ENCODE measurements at regions not wholly inside any gene's neighbourhood (a gene's known extent, or its start where the extent isn't known, plus 50 kb on each side); places are given as distances from the start of the nearest gene placed in this dataset.

DNA sequence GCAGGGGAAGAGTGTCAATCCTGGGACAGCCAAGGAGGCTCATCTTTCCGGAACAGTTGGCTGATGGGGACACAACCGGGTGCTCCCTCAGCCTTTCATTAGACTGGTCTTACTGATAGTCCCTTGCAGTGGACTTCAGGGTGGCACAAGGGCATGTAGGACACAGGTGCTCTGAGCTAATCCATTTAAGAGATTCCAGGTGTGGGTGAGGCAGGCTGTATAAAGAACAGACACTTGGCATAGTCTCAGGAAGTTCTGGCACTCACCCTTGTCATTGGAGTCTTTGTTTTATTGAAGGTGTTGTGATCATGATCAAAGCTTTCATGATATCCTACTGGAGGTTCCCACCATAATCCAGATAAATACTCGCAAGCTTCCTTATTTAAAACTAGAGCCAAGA lies 341.6 kb downstream of the EMP1 start:
- TF ChIP-seq, protein P1, sequence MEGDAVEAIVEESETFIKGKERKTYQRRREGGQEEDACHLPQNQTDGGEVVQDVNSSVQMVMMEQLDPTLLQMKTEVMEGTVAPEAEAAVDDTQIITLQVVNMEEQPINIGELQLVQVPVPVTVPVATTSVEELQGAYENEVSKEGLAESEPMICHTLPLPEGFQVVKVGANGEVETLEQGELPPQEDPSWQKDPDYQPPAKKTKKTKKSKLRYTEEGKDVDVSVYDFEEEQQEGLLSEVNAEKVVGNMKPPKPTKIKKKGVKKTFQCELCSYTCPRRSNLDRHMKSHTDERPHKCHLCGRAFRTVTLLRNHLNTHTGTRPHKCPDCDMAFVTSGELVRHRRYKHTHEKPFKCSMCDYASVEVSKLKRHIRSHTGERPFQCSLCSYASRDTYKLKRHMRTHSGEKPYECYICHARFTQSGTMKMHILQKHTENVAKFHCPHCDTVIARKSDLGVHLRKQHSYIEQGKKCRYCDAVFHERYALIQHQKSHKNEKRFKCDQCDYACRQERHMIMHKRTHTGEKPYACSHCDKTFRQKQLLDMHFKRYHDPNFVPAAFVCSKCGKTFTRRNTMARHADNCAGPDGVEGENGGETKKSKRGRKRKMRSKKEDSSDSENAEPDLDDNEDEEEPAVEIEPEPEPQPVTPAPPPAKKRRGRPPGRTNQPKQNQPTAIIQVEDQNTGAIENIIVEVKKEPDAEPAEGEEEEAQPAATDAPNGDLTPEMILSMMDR (IDR thresholded peaks at IDR 0.05; ENCODE audit: poor library complexity) = no peak
- TF ChIP-seq EZH2 (IDR thresholded peaks at IDR 0.05; ENCODE audit: borderline replicate concordance) = no peak
